Liver (tissue), 8 donors: ENCODE measurements at regions not wholly inside any gene's neighbourhood (a gene's known extent, or its start where the extent isn't known, plus 50 kb on each side); places are given as distances from the start of the nearest gene placed in this dataset.

Source experiments
- DNase-seq: peaks from one replicate; pipeline ENCODE4 v3.0.0-alpha.2; 2017; ENCODE audit warnings: low spot score
- H3K27ac ChIP-seq, 2 donors: one replicate each; pipeline ENCODE4 v1.7.0; 2013; ENCODE audit warnings: inconsistent platforms in 2 of 2, low read length in 2 of 2, control low read depth in 1 of 2, low read depth in 1 of 2, mild to moderate bottlenecking in 1 of 2
- H3K27me3 ChIP-seq, 4 donors: one replicate each; pipeline versions ENCODE4 v1.6.1 to v1.7.0; 2013; ENCODE audit warnings: low read length in 3 of 4, inconsistent platforms in 1 of 4, mild to moderate bottlenecking in 1 of 4, moderate library complexity in 1 of 4; ENCODE audit not compliant: control insufficient read depth in 4 of 4, insufficient read depth in 4 of 4
- H3K36me3 ChIP-seq, 4 donors: one replicate each; pipeline versions ENCODE4 v1.6.1 to v1.7.0; 2013; ENCODE audit warnings: low read length in 3 of 4, mild to moderate bottlenecking in 3 of 4, low read depth in 1 of 4, moderate library complexity in 1 of 4; ENCODE audit not compliant: control insufficient read depth in 4 of 4, insufficient read depth in 3 of 4
- H3K4me1 ChIP-seq, 4 donors: one replicate each; pipeline versions ENCODE4 v1.6.1 to v1.7.0; 2013; ENCODE audit warnings: low read length in 3 of 4, mild to moderate bottlenecking in 3 of 4, moderate library complexity in 1 of 4; ENCODE audit not compliant: control insufficient read depth in 4 of 4, insufficient read depth in 4 of 4
- H3K4me3 ChIP-seq, 3 donors: one replicate each; pipeline versions ENCODE4 v1.6.1 to v1.7.0; 2013; ENCODE audit warnings: low read length in 3 of 3, control low read depth in 1 of 3, low read depth in 1 of 3, mild to moderate bottlenecking in 1 of 3
- H3K9ac ChIP-seq, 2 donors: one replicate each; pipeline ENCODE4 v1.7.0; 2013; ENCODE audit warnings: low read length in 2 of 2, mild to moderate bottlenecking in 2 of 2, moderate library complexity in 2 of 2, control low read depth in 1 of 2, low read depth in 1 of 2
- H3K9me3 ChIP-seq, 4 donors: one replicate each; pipeline versions ENCODE4 v1.6.1 to v1.7.0; 2013; ENCODE audit warnings: low read length in 3 of 4; ENCODE audit not compliant: control insufficient read depth in 4 of 4
- EGR1 ChIP-seq, 2 donors: IDR thresholded peaks; 2 replicates each; pipeline ENCODE4 v1.6.1; 2016 to 2018; ENCODE audit warnings: antibody characterized with exemption in 2 of 2, low read depth in 2 of 2
- FOXA1 ChIP-seq: IDR thresholded peaks from 2 replicates; pipeline ENCODE4 v1.6.1; 2016; ENCODE audit warnings: antibody characterized with exemption
- FOXA2 ChIP-seq: IDR thresholded peaks from 2 replicates; pipeline ENCODE4 v1.6.1; 2016; ENCODE audit warnings: antibody characterized with exemption
- GABPA ChIP-seq, 2 donors: IDR thresholded peaks in 1 of 2; conservative IDR thresholded peaks in 1 of 2; 2 replicates each; pipeline ENCODE4 v1.6.1; 2016; ENCODE audit warnings: antibody characterized with exemption in 2 of 2, mild to moderate bottlenecking in 1 of 2, moderate library complexity in 1 of 2
- HNF4A ChIP-seq, 2 donors: conservative IDR thresholded peaks; 2 replicates each; pipeline ENCODE4 v1.6.1; 2016; ENCODE audit warnings: antibody characterized with exemption in 2 of 2, mild to moderate bottlenecking in 2 of 2
- HNF4G ChIP-seq: IDR thresholded peaks from 2 replicates; pipeline ENCODE4 v1.6.1; 2016; ENCODE audit warnings: antibody characterized with exemption
- JUND ChIP-seq, 2 donors: IDR thresholded peaks; 2 replicates each; pipeline ENCODE4 v1.6.1; 2016; ENCODE audit warnings: antibody characterized with exemption in 2 of 2
- RAD21 ChIP-seq, 2 donors: IDR thresholded peaks; 2 replicates each; pipeline ENCODE4 v1.6.1; 2016; ENCODE audit warnings: antibody characterized with exemption in 2 of 2, mild to moderate bottlenecking in 2 of 2
- REST ChIP-seq: IDR thresholded peaks from 2 replicates; pipeline ENCODE4 v1.6.1; 2016; ENCODE audit warnings: antibody characterized with exemption, mild to moderate bottlenecking
- RXRA ChIP-seq, 2 donors: IDR thresholded peaks; 2 replicates each; pipeline ENCODE4 v1.6.1; 2017 to 2018; ENCODE audit warnings: antibody characterized with exemption in 2 of 2, mild to moderate bottlenecking in 1 of 2
- SP1 ChIP-seq: IDR thresholded peaks from 2 replicates; pipeline ENCODE4 v1.6.1; 2018; ENCODE audit warnings: antibody characterized with exemption, mild to moderate bottlenecking
- TAF1 ChIP-seq: conservative IDR thresholded peaks from 2 replicates; pipeline ENCODE4 v1.6.1; 2016; ENCODE audit warnings: antibody characterized with exemption, mild to moderate bottlenecking
- YY1 ChIP-seq: IDR thresholded peaks from 2 replicates; pipeline ENCODE4 v1.6.1; 2016; ENCODE audit warnings: antibody characterized with exemption, mild to moderate bottlenecking
- WGBS: extraction: QIAGEN DNeasy Blood & Tissue Kit; methylation state at CpG from one replicate; pipeline ENCODE4 v1.1.7; 2013; 5-methylcytosine and 5-hydroxymethylcytosine counted together
- TF ChIP-seq, protein P1 (sequence below): IDR thresholded peaks from 2 replicates; pipeline ENCODE4 v1.6.1; 2016; ENCODE audit warnings: antibody characterized with exemption
- TF ChIP-seq, protein P2 (sequence below): IDR thresholded peaks from 2 replicates; pipeline ENCODE4 v1.6.1; 2016; ENCODE audit warnings: antibody characterized with exemption
- TF ChIP-seq, protein P3 (sequence below): fragments of 150-350 bp; IDR thresholded peaks from 2 replicates; pipeline ENCODE4 v1.5.1; 2017; ENCODE audit warnings: improper control_type of control experiment, low read depth, low read length; ENCODE audit not compliant: missing input control
- TF ChIP-seq, protein P4 (sequence below): IDR thresholded peaks from 2 replicates; pipeline ENCODE4 v1.6.1; 2016; ENCODE audit warnings: antibody characterized with exemption
- donor health status: healthy.
- donor health status: healthy.
- donor health status: healthy.
- donor health status: healthy.
- donor health status: healthy.

- Histone ChIP-seq H3K36me3 (no peaks in the 10 kb centered on the region), H3K4me1 (no peaks in the 10 kb centered on the region), H3K9ac (no peak overlapping the region), H3K4me3 (no peak overlapping the region), H3K9me3 (no peaks in the 10 kb centered on the region), H3K27ac (no peak overlapping the region), H3K27me3 (no peaks in the 10 kb centered on the region)
- WGBS: 51% methylated on average over 1 of the region's 1 CpG
- no peak for DNase-seq
- TF ChIP-seq YY1: no peak
- TF ChIP-seq, protein P1, sequence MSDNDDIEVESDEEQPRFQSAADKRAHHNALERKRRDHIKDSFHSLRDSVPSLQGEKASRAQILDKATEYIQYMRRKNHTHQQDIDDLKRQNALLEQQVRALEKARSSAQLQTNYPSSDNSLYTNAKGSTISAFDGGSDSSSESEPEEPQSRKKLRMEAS: no peak
- TF ChIP-seq, protein P2, sequence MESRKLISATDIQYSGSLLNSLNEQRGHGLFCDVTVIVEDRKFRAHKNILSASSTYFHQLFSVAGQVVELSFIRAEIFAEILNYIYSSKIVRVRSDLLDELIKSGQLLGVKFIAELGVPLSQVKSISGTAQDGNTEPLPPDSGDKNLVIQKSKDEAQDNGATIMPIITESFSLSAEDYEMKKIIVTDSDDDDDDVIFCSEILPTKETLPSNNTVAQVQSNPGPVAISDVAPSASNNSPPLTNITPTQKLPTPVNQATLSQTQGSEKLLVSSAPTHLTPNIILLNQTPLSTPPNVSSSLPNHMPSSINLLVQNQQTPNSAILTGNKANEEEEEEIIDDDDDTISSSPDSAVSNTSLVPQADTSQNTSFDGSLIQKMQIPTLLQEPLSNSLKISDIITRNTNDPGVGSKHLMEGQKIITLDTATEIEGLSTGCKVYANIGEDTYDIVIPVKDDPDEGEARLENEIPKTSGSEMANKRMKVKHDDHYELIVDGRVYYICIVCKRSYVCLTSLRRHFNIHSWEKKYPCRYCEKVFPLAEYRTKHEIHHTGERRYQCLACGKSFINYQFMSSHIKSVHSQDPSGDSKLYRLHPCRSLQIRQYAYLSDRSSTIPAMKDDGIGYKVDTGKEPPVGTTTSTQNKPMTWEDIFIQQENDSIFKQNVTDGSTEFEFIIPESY: no peak
- TF ChIP-seq FOXA2: no peak
- TF ChIP-seq, protein P3, sequence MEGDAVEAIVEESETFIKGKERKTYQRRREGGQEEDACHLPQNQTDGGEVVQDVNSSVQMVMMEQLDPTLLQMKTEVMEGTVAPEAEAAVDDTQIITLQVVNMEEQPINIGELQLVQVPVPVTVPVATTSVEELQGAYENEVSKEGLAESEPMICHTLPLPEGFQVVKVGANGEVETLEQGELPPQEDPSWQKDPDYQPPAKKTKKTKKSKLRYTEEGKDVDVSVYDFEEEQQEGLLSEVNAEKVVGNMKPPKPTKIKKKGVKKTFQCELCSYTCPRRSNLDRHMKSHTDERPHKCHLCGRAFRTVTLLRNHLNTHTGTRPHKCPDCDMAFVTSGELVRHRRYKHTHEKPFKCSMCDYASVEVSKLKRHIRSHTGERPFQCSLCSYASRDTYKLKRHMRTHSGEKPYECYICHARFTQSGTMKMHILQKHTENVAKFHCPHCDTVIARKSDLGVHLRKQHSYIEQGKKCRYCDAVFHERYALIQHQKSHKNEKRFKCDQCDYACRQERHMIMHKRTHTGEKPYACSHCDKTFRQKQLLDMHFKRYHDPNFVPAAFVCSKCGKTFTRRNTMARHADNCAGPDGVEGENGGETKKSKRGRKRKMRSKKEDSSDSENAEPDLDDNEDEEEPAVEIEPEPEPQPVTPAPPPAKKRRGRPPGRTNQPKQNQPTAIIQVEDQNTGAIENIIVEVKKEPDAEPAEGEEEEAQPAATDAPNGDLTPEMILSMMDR: no peak
- TF ChIP-seq REST: no peak
- no peak for TF ChIP-seq JUND (IDR thresholded peaks at IDR 0.05)
- no peak for TF ChIP-seq HNF4A (conservative IDR thresholded peaks at IDR 0.05)
- no peak for TF ChIP-seq GABPA (IDR thresholded peaks at IDR 0.05 in 1 of 2, conservative IDR thresholded peaks at IDR 0.05 in 1 of 2)
- TF ChIP-seq RXRA (IDR thresholded peaks at IDR 0.05): no peak
- no peak for TF ChIP-seq TAF1
- TF ChIP-seq EGR1 (IDR thresholded peaks at IDR 0.05; ENCODE audit: low read depth in 2 of 2): no peak
- TF ChIP-seq SP1: no peak
- TF ChIP-seq HNF4G: no peak
- no peak for TF ChIP-seq FOXA1
- no peak for TF ChIP-seq RAD21 (IDR thresholded peaks at IDR 0.05)
- TF ChIP-seq, protein P4, sequence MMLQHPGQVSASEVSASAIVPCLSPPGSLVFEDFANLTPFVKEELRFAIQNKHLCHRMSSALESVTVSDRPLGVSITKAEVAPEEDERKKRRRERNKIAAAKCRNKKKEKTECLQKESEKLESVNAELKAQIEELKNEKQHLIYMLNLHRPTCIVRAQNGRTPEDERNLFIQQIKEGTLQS: no peak
Measured at GRCh38 chr3:944786-945185, 148.0 kb upstream of the CNTN6 start.

DNA sequence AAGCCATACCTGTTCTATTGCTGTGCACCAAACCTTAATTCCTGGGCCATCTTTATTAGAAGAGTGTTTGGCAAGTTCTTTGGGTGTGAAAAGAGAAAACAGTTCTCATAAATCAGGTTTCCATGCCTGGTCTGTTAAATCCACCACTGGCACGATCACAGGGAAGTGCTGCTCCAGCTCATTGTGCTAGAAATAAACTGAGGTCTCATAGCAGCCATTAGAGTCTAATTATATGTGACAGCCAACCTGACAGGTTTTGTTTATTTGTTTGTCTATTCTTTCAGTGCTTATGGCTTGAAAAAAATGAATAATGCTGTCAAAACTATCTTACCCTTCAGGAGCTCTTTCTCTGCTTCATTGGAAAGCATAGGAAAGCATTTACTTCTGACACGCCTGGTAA, 147.1 kb upstream of the CNTN6 start:
- DNase-seq: no peak
- no peaks in the 10 kb centered on the region for H3K9me3 ChIP-seq
- no peak overlapping the region for H3K27ac ChIP-seq
- no peaks in the 10 kb centered on the region for H3K27me3 ChIP-seq
- no peak overlapping the region for H3K4me3 ChIP-seq
- TF ChIP-seq RXRA (IDR thresholded peaks at IDR 0.05): no peak
- TF ChIP-seq, protein P4: no peak
- no peak for TF ChIP-seq TAF1
- no peak for TF ChIP-seq JUND (IDR thresholded peaks at IDR 0.05)
- no peak for TF ChIP-seq RAD21 (IDR thresholded peaks at IDR 0.05)
- TF ChIP-seq, protein P2: no peak
- TF ChIP-seq, protein P3: no peak
- no peak for TF ChIP-seq YY1
- TF ChIP-seq, protein P1: no peak
- no peak for TF ChIP-seq FOXA1
- no peak for TF ChIP-seq SP1
- no peak for TF ChIP-seq HNF4G
- no peaks in the 10 kb centered on the region for H3K36me3 ChIP-seq
- no peaks in the 10 kb centered on the region for H3K4me1 ChIP-seq
- H3K9ac ChIP-seq: no peak overlapping the region
- 67% methylated on average over 2 of the region's 2 CpGs for WGBS
